ENCODE measurements at regions not wholly inside any gene's neighbourhood (a gene's known extent, or its start where the extent isn't known, plus 50 kb on each side); places are given as distances from the start of the nearest gene placed in this dataset.

DNA sequence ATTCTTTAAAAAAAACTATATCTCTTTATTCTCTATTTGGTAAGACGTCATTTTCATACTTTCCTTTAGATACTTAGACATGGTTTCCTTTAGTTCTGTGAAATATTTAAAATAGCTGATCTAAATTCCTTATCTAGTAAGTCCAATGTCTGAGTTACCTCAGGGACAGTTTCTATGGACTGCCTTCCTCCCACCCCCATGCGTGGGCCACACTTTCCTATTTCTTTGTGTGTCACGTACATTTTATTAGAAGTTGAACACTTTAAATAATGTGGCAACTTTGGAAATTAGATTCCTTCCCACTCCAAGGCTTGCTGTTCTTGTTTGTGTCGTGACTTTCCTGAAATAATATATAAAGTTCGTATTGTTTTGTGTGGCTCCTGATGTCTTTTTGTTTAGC lies 260.7 kb downstream of the EDEM1 start:
- Mint-ChIP-seq H3K4me3 (no peak overlapping the region), H3K27ac (peak overlapping the region in 1 of 2 donors; percentile 7), H3K4me1 (no peaks in the 10 kb centered on the region), H3K27me3 (no peaks in the 10 kb centered on the region), H3K9me3 (no peaks in the 10 kb centered on the region)
- DNase-seq, result no peak
- no peak for ATAC-seq

DNA sequence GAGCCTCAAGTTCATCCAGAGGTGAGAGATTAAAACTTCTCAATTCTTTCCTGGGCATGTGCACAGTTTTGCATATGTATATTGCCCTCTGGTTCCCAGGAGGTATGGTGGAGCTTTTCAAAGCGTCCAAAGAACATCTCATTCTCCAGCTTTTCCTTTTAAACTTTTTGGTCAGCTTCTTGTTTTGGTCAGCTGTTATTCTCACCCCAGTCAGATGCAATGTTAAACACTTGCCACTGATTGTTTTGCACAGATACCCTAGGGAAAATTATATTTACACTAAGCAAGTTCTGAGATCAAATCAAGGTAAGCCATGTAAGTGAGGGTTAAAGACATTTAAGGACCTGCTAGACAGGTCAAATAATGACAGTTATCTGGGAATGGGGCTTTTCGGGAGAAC lies 261.3 kb downstream of the EDEM1 start:
- DNase-seq, result no peak
- no peaks in the 10 kb centered on the region for H3K9me3 Mint-ChIP-seq
- no peaks in the 10 kb centered on the region for H3K4me1 Mint-ChIP-seq
- no peak overlapping the region for H3K27ac Mint-ChIP-seq
- H3K27me3 Mint-ChIP-seq, result no peaks in the 10 kb centered on the region
- ATAC-seq, result no peak
- no peak overlapping the region for H3K4me3 Mint-ChIP-seq

DNA sequence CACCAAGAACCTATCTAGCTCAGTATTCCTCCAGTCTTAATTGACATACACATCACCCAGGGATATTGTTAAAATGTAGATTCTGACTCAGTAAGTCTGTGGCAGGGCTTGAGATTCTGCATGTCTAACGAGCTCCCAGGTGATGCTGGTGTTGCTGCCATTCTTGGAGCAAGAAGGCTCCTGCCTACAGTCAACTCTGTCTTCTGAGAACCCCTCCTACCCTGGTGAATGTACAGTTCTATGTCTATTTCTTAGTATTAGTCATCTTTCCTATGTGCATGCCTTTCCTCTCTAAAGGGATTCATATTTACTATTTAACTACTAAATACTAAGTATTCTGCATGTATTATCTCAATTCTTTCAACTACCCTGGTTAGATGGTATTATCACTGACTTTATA lies 268.7 kb downstream of the EDEM1 start:
- H3K27me3 Mint-ChIP-seq, result no peaks in the 10 kb centered on the region
- no peaks in the 10 kb centered on the region for H3K9me3 Mint-ChIP-seq
- peak; percentile 37 for ATAC-seq
- H3K27ac Mint-ChIP-seq, result peak overlapping the region in 1 of 2 donors; percentile 14
- no peak for DNase-seq
- H3K4me1 Mint-ChIP-seq, result no peaks in the 10 kb centered on the region
- no peak overlapping the region for H3K4me3 Mint-ChIP-seq

DNA sequence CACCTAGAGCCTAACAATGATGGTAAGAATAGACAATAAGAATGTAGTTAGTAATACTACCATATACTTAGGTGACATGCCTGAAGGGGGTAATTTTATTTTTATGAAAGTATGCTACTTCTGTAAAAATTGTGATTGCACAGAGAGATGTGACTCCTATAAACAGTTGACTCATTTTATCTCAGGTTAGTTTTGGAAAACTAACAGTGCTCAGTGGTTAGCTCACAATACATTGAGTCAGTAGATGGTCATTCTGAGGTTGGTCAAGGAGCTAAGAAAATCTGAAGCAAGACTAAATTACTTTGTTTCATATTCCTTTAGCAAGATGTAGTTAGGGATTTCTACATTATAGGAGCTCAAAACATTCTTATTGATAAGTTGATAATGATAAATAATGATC lies 271.0 kb downstream of the EDEM1 start:
- H3K9me3 Mint-ChIP-seq, result no peaks in the 10 kb centered on the region
- peaks cover 4% of the 10 kb centered on the region for H3K27me3 Mint-ChIP-seq
- H3K4me3 Mint-ChIP-seq, result no peak overlapping the region
- no peak overlapping the region for H3K27ac Mint-ChIP-seq
- DNase-seq (no peak), ATAC-seq (no peak)
- no peaks in the 10 kb centered on the region for H3K4me1 Mint-ChIP-seq

DNA sequence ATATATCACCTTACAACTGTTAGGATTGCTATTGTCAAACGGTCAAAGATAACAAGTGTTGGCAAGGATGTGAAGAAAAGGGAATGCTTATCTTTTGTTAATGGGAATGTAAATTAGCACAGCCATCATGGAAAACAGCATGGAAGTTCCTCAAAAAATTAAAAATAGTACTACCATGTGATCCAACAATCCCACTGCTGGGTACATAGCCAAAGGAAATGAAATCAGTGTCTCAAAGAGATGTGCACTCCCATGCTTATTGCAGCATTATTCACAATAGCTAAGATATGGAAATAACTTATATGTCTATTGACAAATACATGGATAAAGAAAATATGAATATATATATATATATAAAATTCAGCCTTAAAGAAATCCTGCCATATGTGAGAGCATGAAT lies 274.6 kb downstream of the EDEM1 start:
- ATAC-seq (no peak), DNase-seq (no peak)
- Mint-ChIP-seq H3K4me3 (no peak overlapping the region), H3K9me3 (no peaks in the 10 kb centered on the region), H3K27me3 (peaks cover 10% of the 10 kb centered on the region), H3K4me1 (no peaks in the 10 kb centered on the region), H3K27ac (no peak overlapping the region)

DNA sequence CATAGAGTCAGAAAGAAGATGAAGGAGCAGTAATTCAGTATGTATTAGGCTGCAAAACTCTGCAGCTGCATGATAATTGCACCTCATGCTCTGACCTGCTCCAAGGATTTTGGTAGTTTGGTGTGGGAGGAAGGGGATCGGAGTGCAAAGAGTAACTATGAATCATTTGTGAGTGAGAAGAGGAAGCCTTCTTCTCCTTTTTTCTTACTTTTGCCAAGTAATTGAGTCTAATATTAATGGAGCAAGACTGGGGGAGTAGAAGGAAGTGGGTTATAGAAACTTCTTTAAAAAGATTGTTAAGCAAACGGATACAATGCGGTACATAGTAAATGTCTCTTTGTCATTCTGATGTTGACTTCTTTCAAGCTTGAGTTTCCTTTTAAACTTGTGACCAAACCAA lies 276.5 kb downstream of the EDEM1 start:
- H3K27me3 Mint-ChIP-seq, result peaks cover 10% of the 10 kb centered on the region
- H3K27ac Mint-ChIP-seq, result no peak overlapping the region
- ATAC-seq (no peak), DNase-seq (no peak)
- H3K4me3 Mint-ChIP-seq, result no peak overlapping the region
- H3K4me1 Mint-ChIP-seq, result no peaks in the 10 kb centered on the region
- H3K9me3 Mint-ChIP-seq, result no peaks in the 10 kb centered on the region

DNA sequence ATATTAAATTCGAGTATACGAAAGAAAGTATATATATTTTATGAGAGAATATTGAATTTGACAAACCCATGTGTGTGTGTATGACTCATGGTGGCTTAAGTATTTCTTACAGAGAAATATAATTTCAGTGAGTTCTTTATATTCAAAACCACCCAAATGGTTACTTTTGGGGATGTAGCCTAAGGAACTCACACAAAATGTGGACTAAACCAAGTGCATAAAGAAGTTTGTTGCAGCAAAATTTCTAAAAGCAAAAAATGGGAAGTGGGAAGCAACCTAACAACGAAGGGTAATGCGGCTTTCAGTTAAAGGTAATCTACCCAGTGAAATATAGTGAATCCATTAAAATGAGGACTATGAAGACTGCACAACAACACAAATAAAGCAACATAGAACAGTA lies 277.1 kb downstream of the EDEM1 start:
- Mint-ChIP-seq H3K27ac (no peak overlapping the region), H3K27me3 (peaks cover 13% of the 10 kb centered on the region), H3K9me3 (no peaks in the 10 kb centered on the region), H3K4me3 (no peak overlapping the region), H3K4me1 (no peaks in the 10 kb centered on the region)
- DNase-seq (no peak), ATAC-seq (no peak)

DNA sequence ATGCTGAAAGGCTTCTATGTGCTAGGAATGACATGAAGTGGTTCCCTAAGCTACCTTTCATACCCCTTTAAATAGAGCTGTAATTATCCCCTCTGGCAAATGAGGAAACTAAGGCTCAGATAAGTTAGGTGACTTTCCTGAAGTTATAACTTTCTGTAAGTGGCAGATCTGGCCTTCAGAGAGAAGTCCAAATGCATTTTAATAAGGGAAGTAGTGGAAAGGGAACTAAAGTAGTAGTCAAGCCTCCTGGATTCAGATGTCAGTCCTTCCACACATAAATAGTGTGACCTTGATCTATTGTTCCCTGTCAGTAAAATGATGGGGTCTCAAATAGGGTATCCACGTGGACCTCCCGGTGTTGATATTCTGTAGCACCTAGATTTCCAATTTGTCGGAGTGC lies 277.7 kb downstream of the EDEM1 start:
- Mint-ChIP-seq H3K27ac (no peak overlapping the region), H3K4me3 (no peak overlapping the region), H3K9me3 (no peaks in the 10 kb centered on the region), H3K27me3 (peaks cover 17% of the 10 kb centered on the region), H3K4me1 (no peaks in the 10 kb centered on the region)
- DNase-seq (no peak), ATAC-seq (no peak)

DNA sequence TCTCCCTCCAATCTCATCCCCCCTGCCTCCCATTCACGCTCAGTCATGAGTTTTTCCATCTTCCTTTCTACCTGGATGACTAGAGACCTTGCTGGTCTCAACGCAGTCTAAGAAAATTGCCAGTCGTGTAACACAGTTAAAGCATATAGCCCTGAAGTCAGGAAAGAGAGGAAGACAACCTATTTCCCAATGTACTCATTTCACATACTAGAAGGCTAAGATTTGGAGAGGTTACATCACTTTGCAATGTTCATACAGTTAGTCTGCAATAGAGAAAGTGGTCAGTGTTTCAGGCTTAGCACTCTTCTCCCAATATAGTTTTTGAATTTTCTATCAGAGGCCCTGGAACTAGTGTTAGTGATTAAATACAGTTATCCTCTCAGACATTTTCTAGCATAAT lies 278.6 kb downstream of the EDEM1 start:
- Mint-ChIP-seq H3K4me3 (no peak overlapping the region), H3K27me3 (peaks cover 17% of the 10 kb centered on the region), H3K9me3 (no peaks in the 10 kb centered on the region), H3K27ac (no peak overlapping the region), H3K4me1 (no peaks in the 10 kb centered on the region)
- DNase-seq (no peak), ATAC-seq (no peak)

DNA sequence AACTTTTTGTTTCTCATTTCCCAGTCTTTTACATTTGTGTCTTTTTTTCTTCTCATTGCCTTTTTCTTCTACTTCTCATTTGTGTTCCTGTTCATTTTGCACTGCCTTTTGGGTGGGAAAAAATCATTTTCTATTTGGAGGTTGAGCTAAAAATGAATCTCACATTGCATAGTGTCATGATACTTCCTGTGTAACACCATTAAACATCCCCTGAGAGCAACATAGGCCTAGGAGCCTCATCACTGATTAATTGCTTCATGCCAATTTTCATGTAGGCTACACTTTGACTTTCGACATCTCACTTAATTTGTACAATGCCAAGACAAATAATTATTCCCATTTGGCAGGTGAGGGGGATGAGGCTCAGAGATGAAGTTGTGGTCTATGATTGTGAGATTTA lies 279.2 kb downstream of the EDEM1 start:
- H3K27me3 Mint-ChIP-seq, result peaks cover 17% of the 10 kb centered on the region
- DNase-seq, result no peak
- H3K9me3 Mint-ChIP-seq, result no peaks in the 10 kb centered on the region
- H3K27ac Mint-ChIP-seq, result no peak overlapping the region
- no peaks in the 10 kb centered on the region for H3K4me1 Mint-ChIP-seq
- no peak for ATAC-seq
- H3K4me3 Mint-ChIP-seq, result no peak overlapping the region

DNA sequence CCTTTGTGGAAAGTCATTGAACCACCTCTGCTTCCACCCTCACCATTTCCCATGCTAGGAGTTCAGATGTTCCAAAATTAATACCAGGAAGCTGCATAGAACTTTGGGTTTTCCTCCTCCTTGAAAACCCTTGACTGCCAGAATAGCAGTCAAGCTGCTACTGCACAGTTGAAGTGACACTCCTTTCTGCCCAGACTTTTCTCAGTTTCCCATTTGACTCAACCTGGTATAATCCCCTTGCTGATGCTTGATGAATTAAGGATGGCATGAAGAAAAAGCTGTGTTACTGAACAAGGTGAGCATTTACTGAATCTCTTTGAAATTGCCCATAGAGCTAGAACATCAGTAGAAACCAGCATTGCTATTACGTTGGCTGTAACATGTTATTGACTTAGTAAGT lies 286.0 kb downstream of the EDEM1 start:
- H3K4me3 Mint-ChIP-seq, result no peak overlapping the region
- H3K27ac Mint-ChIP-seq, result no peak overlapping the region
- peaks cover 0 to 3% of the 10 kb centered on the region in 2 donors for H3K9me3 Mint-ChIP-seq
- DNase-seq (no peak), ATAC-seq (no peak)
- peaks cover 7% of the 10 kb centered on the region for H3K27me3 Mint-ChIP-seq
- no peaks in the 10 kb centered on the region for H3K4me1 Mint-ChIP-seq

DNA sequence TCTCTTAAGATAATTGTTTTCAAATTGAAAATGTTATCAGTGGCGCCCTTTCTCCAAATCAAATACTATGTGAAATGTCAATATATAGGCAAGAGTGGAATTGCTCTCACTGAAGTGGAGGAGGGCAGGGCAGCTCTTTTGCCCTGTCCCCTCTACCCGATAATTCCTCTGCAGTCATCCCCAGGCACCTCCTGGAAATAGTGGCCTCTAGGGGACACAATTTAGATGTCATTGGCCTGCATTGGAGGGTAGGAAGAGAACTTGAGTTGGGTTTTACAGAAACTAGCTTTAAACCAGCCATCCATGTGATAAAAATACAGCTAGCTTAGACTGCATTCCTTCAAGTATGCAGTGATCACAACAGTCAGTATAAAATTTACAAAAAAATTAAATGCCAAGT lies 288.9 kb downstream of the EDEM1 start:
- Mint-ChIP-seq H3K4me3 (no peak overlapping the region), H3K27me3 (no peaks in the 10 kb centered on the region), H3K9me3 (peaks cover 0 to 3% of the 10 kb centered on the region in 2 donors), H3K27ac (no peak overlapping the region), H3K4me1 (no peaks in the 10 kb centered on the region)
- DNase-seq (no peak), ATAC-seq (no peak)

DNA sequence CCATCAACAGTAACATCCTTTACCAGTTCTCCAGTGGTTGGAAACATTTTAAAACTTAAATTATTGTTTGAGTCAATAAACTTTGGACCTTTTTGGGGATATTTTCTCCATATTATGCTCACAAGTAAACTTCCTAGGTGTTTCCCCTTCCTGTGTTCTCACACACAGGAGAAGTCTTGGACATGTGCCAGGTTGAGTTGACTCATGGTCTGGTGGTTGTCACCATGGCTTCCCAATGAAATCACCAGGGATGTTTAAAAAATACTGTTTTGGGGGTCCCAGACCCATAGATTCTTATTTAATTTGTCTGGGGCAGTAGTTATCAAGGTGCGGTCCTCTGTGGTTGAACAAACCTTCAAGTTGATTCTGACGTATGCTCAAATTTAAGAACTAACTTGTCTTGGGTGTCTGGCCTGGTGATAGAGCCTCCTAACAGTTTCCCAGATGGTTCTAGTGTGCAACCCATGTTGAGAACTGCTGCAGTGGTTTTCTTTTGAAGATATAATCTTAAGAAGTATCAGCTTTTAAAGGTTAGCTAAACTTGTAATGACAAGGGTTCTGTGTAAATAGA lies 291.8 kb downstream of the EDEM1 start:
- Mint-ChIP-seq H3K27ac (no peak overlapping the region), H3K9me3 (peaks cover 0 to 3% of the 10 kb centered on the region in 2 donors), H3K27me3 (no peaks in the 10 kb centered on the region), H3K4me1 (no peaks in the 10 kb centered on the region), H3K4me3 (no peak overlapping the region)
- DNase-seq, result no peak
- ATAC-seq, result no peak

DNA sequence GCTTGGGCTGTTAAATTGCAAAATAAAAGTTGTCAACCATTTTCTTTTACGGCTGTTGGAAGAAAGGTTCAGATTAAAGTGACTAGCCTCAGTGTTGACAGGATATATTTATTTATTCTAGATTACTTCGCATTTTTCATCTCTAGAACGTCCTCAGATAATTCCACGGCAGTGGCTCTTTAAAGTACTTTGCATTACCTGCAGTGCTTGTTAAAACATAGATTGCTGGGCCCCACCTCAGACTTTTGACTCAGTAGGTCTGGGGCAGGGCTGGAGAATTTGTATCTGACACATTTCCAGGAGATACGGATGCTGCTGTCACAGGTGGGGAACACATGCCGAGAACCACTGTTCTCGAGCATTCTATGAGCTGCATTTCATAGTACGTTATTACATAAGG lies 292.7 kb downstream of the EDEM1 start:
- DNase-seq (no peak), ATAC-seq (no peak)
- Mint-ChIP-seq H3K9me3 (no peaks in the 10 kb centered on the region), H3K27ac (no peak overlapping the region), H3K4me3 (no peak overlapping the region), H3K27me3 (no peaks in the 10 kb centered on the region), H3K4me1 (no peaks in the 10 kb centered on the region)

DNA sequence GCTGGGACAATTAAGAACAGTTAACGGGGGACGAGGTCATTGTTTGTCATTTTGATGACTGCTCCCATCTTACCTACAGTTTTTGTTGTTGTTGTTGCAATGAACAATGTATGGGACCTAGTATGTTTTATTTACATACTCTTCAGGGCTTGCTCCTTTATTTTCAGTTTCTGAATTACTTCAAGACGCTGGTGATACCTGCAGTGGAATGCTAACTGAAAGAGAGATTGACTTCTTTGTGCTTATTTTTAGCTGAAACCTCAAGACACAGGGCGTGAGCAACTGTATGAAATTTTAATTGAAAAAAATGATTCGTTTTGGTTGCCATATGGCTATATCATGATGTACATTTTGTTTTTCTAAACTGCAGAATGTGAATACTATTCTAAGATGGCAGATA lies 297.9 kb downstream of the EDEM1 start:
- Mint-ChIP-seq H3K9me3 (no peaks in the 10 kb centered on the region), H3K4me3 (no peak overlapping the region), H3K27ac (no peak overlapping the region), H3K27me3 (no peaks in the 10 kb centered on the region), H3K4me1 (no peaks in the 10 kb centered on the region)
- ATAC-seq, result no peak
- no peak for DNase-seq

DNA sequence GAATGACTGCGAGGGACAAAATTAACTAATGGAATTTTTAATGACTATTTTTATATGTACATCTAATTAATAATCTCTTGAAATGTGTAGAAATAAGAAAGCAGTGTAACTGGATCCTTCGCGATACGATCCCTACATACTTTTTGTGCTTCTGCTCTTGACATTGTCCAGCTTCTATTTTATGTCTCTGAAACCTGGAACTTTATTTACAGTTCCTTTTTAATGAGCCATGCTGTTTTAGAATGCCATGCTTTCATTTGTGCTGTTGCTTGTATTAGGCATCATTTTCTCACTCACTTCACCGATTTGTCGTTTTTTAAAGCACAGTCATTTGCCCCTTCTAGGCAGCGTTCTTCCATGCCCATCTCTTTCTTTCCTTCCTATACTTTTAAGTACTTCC lies 301.3 kb downstream of the EDEM1 start:
- H3K4me1 Mint-ChIP-seq, result no peaks in the 10 kb centered on the region
- no peak overlapping the region for H3K27ac Mint-ChIP-seq
- ATAC-seq (no peak), DNase-seq (no peak)
- H3K4me3 Mint-ChIP-seq, result no peak overlapping the region
- H3K27me3 Mint-ChIP-seq, result no peaks in the 10 kb centered on the region
- H3K9me3 Mint-ChIP-seq, result no peaks in the 10 kb centered on the region

DNA sequence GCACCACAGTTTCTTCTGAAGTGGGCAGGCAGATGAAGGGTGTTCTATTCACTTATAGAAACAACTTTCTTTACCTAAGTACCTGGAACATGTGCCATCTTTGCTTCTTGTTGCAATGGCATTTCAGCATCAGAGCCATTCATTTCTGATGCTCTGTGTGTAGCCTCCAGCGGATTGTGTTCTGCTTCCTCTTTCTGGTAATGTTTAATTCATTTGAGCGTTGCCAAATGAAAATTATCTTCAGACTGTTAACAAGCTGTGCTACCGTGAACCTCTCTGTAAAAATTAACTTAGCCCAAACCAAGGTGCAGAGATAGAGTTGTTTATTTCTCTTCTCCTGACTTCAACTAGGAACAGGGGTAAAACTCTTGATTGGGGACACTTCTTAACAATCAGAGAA lies 302.0 kb downstream of the EDEM1 start:
- no peak for ATAC-seq
- Mint-ChIP-seq H3K27ac (no peak overlapping the region), H3K4me1 (no peaks in the 10 kb centered on the region), H3K27me3 (no peaks in the 10 kb centered on the region), H3K9me3 (no peaks in the 10 kb centered on the region), H3K4me3 (no peak overlapping the region)
- no peak for DNase-seq
